Prostate gland (tissue), 2 donors: ENCODE measurements at regions not wholly inside any gene's neighbourhood (a gene's known extent, or its start where the extent isn't known, plus 50 kb on each side); places are given as distances from the start of the nearest gene placed in this dataset.

ENCODE experiments used
- POLR2A ChIP-seq: fragments of 450-650 bp; IDR thresholded peaks from one replicate; pipeline ENCODE4 v1.6.1; 2016; ENCODE audit warnings: antibody characterized with exemption, mild to moderate bottlenecking
- POLR2AphosphoS5 ChIP-seq: sonication (generic); formaldehyde crosslinking; IDR thresholded peaks from one replicate; pipeline ENCODE4 v1.6.1; 2017; ENCODE audit warnings: antibody characterized with exemption
- TF ChIP-seq, protein P1 (sequence below), 4 experiments: fragments of 200-600 bp in 2 of 4; fragments of 450-650 bp in 2 of 4; sonication (generic) in 2 of 4; IDR thresholded peaks; 1 replicate in 3 of 4; 2 replicates in 1 of 4; pipeline ENCODE4 v1.5.1; 2016 to 2019; ENCODE audit warnings: antibody characterized with exemption in 4 of 4, mild to moderate bottlenecking in 2 of 4, moderate library complexity in 2 of 4

DNA sequence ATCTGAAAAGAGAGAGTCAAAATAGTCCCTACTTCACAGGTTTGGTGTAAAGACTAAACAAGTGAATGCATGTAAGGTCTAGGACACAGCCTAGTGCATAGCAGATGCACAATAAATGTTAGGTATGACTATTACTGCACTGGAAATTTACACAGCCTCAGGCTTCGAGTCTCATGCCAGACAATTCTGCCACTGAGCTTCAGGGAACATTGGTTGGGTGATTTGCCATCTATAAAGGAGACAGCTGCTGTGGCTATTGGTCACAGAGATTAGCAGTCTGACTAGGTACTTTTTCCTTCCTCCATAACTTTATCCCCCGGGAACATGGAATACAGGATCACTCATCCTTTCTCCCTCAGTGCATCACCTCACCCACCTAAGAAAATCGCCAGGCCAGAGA is 89.2 kb downstream of the FAM124B start:
- TF ChIP-seq, protein P1, sequence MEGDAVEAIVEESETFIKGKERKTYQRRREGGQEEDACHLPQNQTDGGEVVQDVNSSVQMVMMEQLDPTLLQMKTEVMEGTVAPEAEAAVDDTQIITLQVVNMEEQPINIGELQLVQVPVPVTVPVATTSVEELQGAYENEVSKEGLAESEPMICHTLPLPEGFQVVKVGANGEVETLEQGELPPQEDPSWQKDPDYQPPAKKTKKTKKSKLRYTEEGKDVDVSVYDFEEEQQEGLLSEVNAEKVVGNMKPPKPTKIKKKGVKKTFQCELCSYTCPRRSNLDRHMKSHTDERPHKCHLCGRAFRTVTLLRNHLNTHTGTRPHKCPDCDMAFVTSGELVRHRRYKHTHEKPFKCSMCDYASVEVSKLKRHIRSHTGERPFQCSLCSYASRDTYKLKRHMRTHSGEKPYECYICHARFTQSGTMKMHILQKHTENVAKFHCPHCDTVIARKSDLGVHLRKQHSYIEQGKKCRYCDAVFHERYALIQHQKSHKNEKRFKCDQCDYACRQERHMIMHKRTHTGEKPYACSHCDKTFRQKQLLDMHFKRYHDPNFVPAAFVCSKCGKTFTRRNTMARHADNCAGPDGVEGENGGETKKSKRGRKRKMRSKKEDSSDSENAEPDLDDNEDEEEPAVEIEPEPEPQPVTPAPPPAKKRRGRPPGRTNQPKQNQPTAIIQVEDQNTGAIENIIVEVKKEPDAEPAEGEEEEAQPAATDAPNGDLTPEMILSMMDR (IDR thresholded peaks at IDR 0.05), result no peak
- TF ChIP-seq POLR2A (no peak), POLR2AphosphoS5 (no peak)
